Tibial nerve (tissue), 3 donors: ENCODE measurements at regions not wholly inside any gene's neighbourhood (a gene's known extent, or its start where the extent isn't known, plus 50 kb on each side); places are given as distances from the start of the nearest gene placed in this dataset.

Experiments
- POLR2A ChIP-seq, 2 donors: fragments of 450-650 bp; IDR thresholded peaks; one replicate each; pipeline ENCODE4 v1.6.1; 2017; ENCODE audit warnings: antibody characterized with exemption in 2 of 2, mild to moderate bottlenecking in 2 of 2, moderate library complexity in 2 of 2
- TF ChIP-seq, protein P1 (sequence below), 5 experiments: fragments of 200-600 bp in 3 of 5; fragments of 450-650 bp in 2 of 5; sonication (generic) in 3 of 5; IDR thresholded peaks; one replicate each; pipeline ENCODE4 v1.5.1; 2016 to 2019; ENCODE audit warnings: antibody characterized with exemption in 5 of 5, mild to moderate bottlenecking in 3 of 5, moderate library complexity in 2 of 5

DNA sequence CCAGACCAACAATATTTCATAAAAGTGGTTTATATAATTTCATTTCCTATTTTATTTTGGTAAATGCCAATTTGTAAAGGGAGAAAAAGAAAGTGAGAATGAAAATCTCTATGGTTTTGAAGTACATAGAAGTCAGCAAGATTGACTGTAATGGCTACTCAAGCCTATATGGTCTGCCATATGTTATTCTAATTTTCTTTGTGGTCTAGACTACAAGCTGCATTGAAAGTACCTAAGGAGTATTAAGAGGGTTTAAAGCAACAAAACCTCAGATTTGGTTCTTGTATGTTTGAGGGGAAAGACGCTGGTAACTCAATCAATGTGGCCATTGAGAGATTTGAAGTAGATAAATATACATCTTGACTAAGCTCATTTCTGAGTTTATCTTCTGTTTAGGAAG lies 193.5 kb upstream of the EYA4 start:
- TF ChIP-seq, protein P1, sequence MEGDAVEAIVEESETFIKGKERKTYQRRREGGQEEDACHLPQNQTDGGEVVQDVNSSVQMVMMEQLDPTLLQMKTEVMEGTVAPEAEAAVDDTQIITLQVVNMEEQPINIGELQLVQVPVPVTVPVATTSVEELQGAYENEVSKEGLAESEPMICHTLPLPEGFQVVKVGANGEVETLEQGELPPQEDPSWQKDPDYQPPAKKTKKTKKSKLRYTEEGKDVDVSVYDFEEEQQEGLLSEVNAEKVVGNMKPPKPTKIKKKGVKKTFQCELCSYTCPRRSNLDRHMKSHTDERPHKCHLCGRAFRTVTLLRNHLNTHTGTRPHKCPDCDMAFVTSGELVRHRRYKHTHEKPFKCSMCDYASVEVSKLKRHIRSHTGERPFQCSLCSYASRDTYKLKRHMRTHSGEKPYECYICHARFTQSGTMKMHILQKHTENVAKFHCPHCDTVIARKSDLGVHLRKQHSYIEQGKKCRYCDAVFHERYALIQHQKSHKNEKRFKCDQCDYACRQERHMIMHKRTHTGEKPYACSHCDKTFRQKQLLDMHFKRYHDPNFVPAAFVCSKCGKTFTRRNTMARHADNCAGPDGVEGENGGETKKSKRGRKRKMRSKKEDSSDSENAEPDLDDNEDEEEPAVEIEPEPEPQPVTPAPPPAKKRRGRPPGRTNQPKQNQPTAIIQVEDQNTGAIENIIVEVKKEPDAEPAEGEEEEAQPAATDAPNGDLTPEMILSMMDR (IDR thresholded peaks at IDR 0.05), result no peak
- TF ChIP-seq POLR2A (IDR thresholded peaks at IDR 0.05), result no peak
